GM12875 (cell line): ENCODE measurements at regions not wholly inside any gene's neighbourhood (a gene's known extent, or its start where the extent isn't known, plus 50 kb on each side); places are given as distances from the start of the nearest gene placed in this dataset.

Experiments used
- H3K4me3 ChIP-seq: one replicate; pipeline ENCODE4 v1.5.1; 2011; ENCODE audit warnings: low read depth, low read length, control low read depth
- TF ChIP-seq, protein P1 (sequence below): IDR thresholded peaks from 2 replicates; pipeline ENCODE4 v1.5.1; 2011; ENCODE audit warnings: low read depth, mild to moderate bottlenecking, control low read depth, inconsistent platforms, low read length, moderate library complexity, borderline replicate concordance; ENCODE audit not compliant: insufficient read depth

DNA sequence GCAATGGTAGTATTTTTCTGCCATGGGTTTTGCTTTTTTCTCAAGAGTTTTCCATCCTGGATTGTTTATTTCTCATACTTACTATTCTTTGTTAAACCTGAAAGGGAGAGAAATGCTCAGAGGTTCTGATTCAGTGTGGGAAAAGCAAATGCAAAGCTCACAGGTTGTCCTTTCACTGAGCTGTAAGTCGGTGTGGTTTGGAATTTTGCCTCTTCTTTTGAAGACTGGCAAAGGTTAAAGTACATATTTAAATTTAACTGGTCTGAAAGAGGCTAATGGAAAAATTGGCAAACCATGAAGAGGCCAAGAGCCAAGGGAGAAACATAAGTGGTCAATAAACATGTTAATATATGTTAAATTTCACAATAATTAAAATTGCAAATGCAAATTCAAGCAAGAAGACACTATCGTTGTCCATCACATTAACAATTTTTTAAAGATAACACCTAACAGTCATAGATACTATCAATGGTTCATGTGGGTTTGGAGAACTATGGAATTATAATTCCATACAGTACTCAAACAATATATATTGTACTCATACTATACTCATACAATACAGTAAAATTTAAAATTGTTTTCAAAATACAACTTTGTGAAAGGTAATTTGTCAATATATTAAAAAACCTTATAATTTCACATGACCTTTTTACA, 246.8 kb upstream of the STT3B start:
- H3K4me3 ChIP-seq = no peak overlapping the region
- TF ChIP-seq, protein P1, sequence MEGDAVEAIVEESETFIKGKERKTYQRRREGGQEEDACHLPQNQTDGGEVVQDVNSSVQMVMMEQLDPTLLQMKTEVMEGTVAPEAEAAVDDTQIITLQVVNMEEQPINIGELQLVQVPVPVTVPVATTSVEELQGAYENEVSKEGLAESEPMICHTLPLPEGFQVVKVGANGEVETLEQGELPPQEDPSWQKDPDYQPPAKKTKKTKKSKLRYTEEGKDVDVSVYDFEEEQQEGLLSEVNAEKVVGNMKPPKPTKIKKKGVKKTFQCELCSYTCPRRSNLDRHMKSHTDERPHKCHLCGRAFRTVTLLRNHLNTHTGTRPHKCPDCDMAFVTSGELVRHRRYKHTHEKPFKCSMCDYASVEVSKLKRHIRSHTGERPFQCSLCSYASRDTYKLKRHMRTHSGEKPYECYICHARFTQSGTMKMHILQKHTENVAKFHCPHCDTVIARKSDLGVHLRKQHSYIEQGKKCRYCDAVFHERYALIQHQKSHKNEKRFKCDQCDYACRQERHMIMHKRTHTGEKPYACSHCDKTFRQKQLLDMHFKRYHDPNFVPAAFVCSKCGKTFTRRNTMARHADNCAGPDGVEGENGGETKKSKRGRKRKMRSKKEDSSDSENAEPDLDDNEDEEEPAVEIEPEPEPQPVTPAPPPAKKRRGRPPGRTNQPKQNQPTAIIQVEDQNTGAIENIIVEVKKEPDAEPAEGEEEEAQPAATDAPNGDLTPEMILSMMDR = no peak

DNA sequence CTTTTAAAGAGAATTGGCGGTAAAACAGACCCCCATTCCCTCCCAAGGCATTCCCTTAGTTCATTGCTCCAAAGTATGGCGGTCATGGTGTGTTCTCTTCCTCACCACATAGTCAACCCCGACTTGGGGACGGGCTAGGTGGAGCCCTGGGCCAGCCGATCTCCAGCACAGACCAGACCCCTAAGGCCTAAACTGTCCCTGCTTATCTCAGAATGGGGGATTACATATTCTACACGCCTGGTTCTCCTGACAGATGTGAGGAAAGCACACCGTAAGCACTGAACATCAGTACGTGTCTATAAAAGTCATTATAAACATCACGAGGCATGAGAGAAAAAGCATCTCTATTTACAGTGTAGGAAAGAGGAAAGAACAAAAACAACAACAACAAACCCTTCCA, 244.5 kb upstream of the STT3B start:
- no peak overlapping the region for H3K4me3 ChIP-seq
- TF ChIP-seq, protein P1 = no peak

DNA sequence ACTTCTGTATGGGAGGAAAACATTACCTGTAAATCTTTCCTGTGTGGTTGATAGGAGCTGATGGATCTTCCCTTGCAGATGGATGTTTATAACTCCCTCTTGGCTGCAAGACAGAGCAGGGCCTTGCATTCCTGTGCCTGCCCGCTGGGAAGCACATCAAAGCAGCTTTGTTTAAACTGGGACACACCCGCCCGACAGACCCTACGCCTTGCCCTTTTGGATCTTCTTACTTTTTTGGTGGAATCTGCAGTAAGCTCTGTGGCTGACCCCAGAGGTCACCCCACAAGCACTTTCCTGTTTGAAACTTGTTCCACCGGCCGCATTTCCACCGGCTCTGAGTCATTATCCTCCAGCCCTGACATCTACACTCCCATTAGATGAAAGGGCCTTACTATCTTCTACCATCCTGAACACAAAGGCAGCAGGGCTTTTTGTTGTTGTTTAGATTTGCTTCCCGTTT, 244.1 kb upstream of the STT3B start:
- TF ChIP-seq, protein P1 = no peak

DNA sequence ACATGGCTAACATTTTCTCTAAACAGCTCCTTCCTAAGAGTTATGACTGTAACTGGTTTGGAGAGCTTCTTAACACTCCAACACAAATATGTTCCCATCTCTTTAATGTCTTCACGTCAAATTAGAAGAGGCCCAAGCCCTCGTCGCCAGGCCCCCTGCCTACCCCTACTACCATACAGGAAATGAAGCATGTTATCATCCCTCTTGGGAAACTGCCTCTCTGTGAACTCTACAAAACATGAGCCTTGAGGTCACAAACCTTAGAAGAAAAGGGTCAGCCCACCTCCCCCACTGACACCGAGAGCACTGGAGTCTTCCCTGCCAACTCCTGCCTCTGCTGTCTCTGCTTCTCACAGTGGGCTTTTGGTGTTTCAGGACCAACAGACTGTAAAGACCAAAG, 243.1 kb upstream of the STT3B start:
- TF ChIP-seq, protein P1 = no peak

More for the DNA sequence above, 244.1 kb upstream of the STT3B start:
- H3K4me3 ChIP-seq = no peak overlapping the region

DNA sequence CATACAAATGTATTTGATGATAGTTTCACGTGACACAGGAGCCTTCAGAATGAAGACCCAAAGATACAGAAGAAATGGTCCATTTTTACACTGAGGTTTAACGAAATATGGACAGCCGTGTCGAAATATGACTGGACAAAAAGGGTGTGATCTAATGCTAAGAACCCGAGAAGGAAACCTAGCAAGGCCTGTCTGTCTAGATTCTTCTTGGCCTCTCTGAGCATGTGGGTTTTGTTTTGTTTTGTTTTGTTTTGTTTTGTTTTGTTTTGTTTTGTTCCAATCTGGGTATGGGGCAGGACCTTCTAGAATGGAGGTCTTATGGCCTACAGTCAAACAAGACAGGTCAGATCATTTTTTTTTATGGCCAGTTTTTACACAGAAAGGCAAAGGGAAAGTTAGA, 242.7 kb upstream of the STT3B start:
- no peak overlapping the region for H3K4me3 ChIP-seq
- TF ChIP-seq, protein P1 = no peak

More for the DNA sequence above, 243.1 kb upstream of the STT3B start:
- no peak overlapping the region for H3K4me3 ChIP-seq

DNA sequence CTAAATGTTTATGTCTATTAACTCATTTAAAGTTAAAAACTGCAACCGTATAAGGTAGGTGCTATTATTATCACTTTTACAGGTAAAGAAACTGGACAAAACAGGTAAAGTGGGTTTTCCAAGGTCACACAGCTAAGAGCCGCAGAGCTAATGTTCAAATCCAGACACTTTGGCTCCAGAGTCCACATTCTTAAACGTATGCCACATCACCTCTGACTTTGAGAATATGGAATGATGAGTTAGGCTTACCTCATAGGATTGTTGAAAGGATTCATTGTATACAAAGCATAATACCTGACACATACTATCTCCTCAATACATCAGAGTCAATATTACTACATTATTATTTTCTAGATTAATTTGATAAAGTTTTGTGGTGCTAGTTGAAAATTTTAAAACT, 240.9 kb upstream of the STT3B start:
- TF ChIP-seq, protein P1 = no peak
- H3K4me3 ChIP-seq = no peak overlapping the region

DNA sequence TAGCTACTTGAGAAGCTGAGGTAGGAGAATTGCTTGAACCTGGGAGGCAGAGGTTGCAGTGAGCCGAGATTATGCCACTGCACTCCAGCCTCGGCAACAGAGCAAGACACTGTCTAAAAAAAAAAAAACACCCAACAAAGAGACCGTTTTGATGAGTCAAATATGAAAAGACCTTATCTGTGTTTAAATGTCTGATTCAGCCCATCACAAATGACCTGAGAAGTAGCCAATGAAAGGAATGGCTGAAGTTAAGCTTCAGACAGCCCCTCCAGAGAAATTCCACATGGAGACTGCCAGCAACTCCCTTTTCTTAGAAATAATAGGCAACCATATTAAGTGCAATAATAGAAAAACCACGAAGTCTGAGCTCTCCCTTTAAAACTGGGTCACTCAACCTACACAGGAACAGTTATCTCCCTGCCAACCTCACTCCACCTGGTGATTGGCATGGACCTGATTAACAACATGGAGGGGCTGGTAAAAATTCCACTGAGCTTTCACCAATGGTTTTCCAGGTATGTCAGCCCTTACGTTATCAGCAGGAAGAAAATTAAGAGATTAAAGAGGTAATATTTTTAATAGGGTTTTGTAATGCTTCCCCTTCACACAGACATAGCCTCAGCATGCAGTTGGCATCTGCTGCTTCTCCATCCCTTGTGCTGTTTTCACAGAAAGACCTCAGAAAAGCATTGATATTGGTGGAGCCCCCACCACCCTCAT, 238.1 kb upstream of the STT3B start:
- TF ChIP-seq, protein P1 = no peak
- H3K4me3 ChIP-seq = no peak overlapping the region
